ENCODE measurements at regions not wholly inside any gene's neighbourhood (a gene's known extent, or its start where the extent isn't known, plus 50 kb on each side); places are given as distances from the start of the nearest gene placed in this dataset.

- no peak overlapping the region for H3K4me3 ChIP-seq (ENCODE audit: low read length)
- no peak overlapping the region for H3K4me2 ChIP-seq (ENCODE audit: low read depth, low read length, poor library complexity, severe bottlenecking)
- no peaks in the 10 kb centered on the region; the same call in 1 of the 2 replicates for H3K36me3 ChIP-seq (ENCODE audit: insufficient read depth, low read length)
- no peaks in the 10 kb centered on the region for H3K27me3 ChIP-seq (ENCODE audit: low read length)
- H3K79me2 ChIP-seq (ENCODE audit: low read length), result no peaks in the 10 kb centered on the region
- H3K9me2 ChIP-seq (replicated peaks; ENCODE audit: insufficient read depth, low read length), result no peaks in the 10 kb centered on the region
- no peak overlapping the region for H3K9ac ChIP-seq (ENCODE audit: low read length)
- H4K20me1 ChIP-seq (ENCODE audit: insufficient read depth, low read depth, low read length), result no peaks in the 10 kb centered on the region
- no peaks in the 10 kb centered on the region for H3K9me3 ChIP-seq (ENCODE audit: low read length)
- no peak overlapping the region for H3K27ac ChIP-seq (ENCODE audit: low read length)
- no peak for DNase-seq
- no peaks in the 10 kb centered on the region for H3K4me1 ChIP-seq (ENCODE audit: low read length)
- 0 out of 2 replicates have a peak overlapping the region, but pooled peaks have one; percentile 46 for H2AFZ ChIP-seq (ENCODE audit: low read length)
These were observed 65.2 kb upstream of the PDZRN4 start for GRCh38 chr12:41122894-41123293.

- Histone ChIP-seq H3K36me3 (ENCODE audit: insufficient read depth, low read length) (no peaks in the 10 kb centered on the region; the same call in 1 of the 2 replicates), H4K20me1 (ENCODE audit: insufficient read depth, low read depth, low read length) (no peaks in the 10 kb centered on the region), H3K27me3 (ENCODE audit: low read length) (no peaks in the 10 kb centered on the region), H3K9me2 (replicated peaks; ENCODE audit: insufficient read depth, low read length) (no peaks in the 10 kb centered on the region), H2AFZ (ENCODE audit: low read length) (no peak overlapping the region), H3K4me2 (ENCODE audit: low read depth, low read length, poor library complexity, severe bottlenecking) (no peak overlapping the region), H3K4me3 (ENCODE audit: low read length) (no peak overlapping the region), H3K9me3 (ENCODE audit: low read length) (no peaks in the 10 kb centered on the region), H3K79me2 (ENCODE audit: low read length) (no peaks in the 10 kb centered on the region), H3K27ac (ENCODE audit: low read length) (no peak overlapping the region), H3K4me1 (ENCODE audit: low read length) (no peaks in the 10 kb centered on the region), H3K9ac (ENCODE audit: low read length) (no peak overlapping the region)
- DNase-seq, result no peak
These were observed 64.2 kb upstream of the PDZRN4 start for GRCh38 chr12:41123871-41124270.
